ENCODE measurements at regions not wholly inside any gene's neighbourhood (a gene's known extent, or its start where the extent isn't known, plus 50 kb on each side); places are given as distances from the start of the nearest gene placed in this dataset.

- TF ChIP-seq CTCF (IDR thresholded peaks at IDR 0.05; ENCODE audit: insufficient read depth, low read depth, low read length) (no peak), EZH2 (IDR thresholded peaks at IDR 0.05; ENCODE audit: insufficient read depth, low read length) (no peak)
Observed at GRCh38 chr4:106615961-106616360, 247.4 kb upstream of the GIMD1 start.

Data from astrocyte (in vitro differentiated cells and primary cell).